Kidney (tissue), 13 donors: ENCODE measurements at regions not wholly inside any gene's neighbourhood (a gene's known extent, or its start where the extent isn't known, plus 50 kb on each side); places are given as distances from the start of the nearest gene placed in this dataset.

Experiments
- DNase-seq, 5 donors: peaks; one replicate each; pipeline ENCODE4 v3.0.0-alpha.2; 2013 to 2020
- FAIRE-seq: peaks from 2 replicates; lab custom pipeline; 2012; peaks lifted over from hg19 to GRCh38; lab: Jason Lieb, UNC
- H3K27ac ChIP-seq, 2 donors: one replicate each; pipeline ENCODE4 v1.7.0; 2013; ENCODE audit warnings: low read depth in 2 of 2, low read length in 2 of 2, inconsistent platforms in 1 of 2
- H3K27me3 ChIP-seq: one replicate; pipeline ENCODE4 v1.7.1; 2013; ENCODE audit warnings: low read length, inconsistent platforms; ENCODE audit not compliant: control insufficient read depth, insufficient read depth
- H3K36me3 ChIP-seq, 3 donors: one replicate each; pipeline versions ENCODE4 v1.7.0 to v1.7.1; 2013; ENCODE audit warnings: low read length in 3 of 3, control low read depth in 1 of 3, inconsistent platforms in 1 of 3; ENCODE audit not compliant: insufficient read depth in 3 of 3, control insufficient read depth in 2 of 3
- H3K4me1 ChIP-seq, 3 donors: one replicate each; pipeline versions ENCODE4 v1.7.0 to v1.7.1; 2013; ENCODE audit warnings: low read length in 3 of 3, inconsistent platforms in 1 of 3, low read depth in 1 of 3; ENCODE audit not compliant: control insufficient read depth in 2 of 3, insufficient read depth in 2 of 3
- H3K4me3 ChIP-seq, 3 donors: one replicate each; pipeline versions ENCODE4 v1.7.0 to v1.8.1; 2013; ENCODE audit warnings: low read length in 3 of 3, control low read depth in 1 of 3, inconsistent platforms in 1 of 3
- H3K9ac ChIP-seq, 3 donors: one replicate each; pipeline versions ENCODE4 v1.7.0 to v1.7.1; 2013; ENCODE audit warnings: low read length in 3 of 3, control low read depth in 1 of 3, inconsistent platforms in 1 of 3
- H3K9me3 ChIP-seq, 3 donors: one replicate each; pipeline versions ENCODE4 v1.7.0 to v1.7.1; 2013; ENCODE audit warnings: low read length in 3 of 3, control low read depth in 1 of 3, inconsistent platforms in 1 of 3; ENCODE audit not compliant: control insufficient read depth in 2 of 3, insufficient read depth in 1 of 3
- intact Hi-C: fragments of 100-400 bp; cut with DNase I; formaldehyde crosslinking; loops from one replicate; pipeline ENCODE4 v1.11.1; 2022
- TF ChIP-seq, protein P1 (sequence below): IDR thresholded peaks from 3 replicates; pipeline ENCODE4 v1.5.1; 2012; ENCODE audit warnings: mild to moderate bottlenecking, moderate library complexity, borderline replicate concordance; ENCODE audit not compliant: insufficient read depth; ENCODE audit errors: extremely low read depth
- donor health status: control.
- donor health status: control.
- donor health status: control.
- donor health status: control.
- donor health status: control.
- donor health status: DM: yes; HTN: yes; CAD: no.
- donor health status: Normal renal cell carcinoma (clear cell type).

DNA sequence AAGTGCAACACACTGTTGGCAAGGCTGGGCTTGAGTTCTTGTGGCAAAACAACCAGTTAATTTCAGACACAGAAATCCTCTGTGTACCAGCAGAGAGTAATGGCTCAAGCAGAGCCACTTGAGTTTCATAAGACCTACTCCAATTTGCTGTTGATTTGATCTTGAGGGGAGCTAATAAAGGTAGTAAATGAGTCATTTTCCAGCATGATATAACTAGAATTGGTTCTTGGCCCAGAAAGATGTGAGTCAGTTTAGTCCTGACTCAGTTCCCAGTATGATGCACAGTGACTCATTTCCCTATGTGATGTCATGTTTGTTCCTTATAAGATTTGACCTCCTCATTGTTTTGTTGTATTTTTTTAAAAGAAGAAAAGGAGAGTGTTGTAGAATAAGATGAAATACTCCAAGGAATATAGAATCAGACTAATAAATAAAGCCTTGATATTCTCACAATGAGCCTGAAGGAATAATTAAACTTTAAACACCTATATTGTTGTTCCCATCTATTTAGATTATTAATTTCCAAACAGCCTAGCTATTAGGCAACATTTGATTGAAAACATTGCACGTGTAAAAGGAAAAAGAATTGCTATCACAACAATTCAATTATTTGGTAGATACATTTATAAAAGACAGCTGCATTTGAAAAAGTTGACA is 186.2 kb downstream of the REEP3 start:
- H3K9ac ChIP-seq = no peak overlapping the region

DNA sequence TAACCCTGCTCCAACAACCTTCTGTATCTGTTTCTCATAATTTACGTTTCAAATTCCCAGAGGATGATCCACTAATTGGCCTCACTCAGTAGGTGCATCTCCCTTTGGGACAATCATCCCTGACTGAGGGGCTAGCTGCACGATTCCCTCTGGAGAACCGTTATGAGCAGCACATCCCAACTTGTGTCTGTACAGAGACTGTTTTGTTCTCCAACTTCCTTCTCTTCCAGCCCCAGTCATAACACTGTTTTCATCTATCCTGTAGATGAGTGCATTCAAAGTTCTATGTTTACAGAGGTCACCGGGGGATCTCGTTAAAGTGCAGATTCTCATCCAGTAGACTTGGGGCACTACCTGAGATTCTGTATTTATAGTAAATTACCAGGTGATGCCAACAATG is 187.2 kb downstream of the REEP3 start:
- H3K4me3 ChIP-seq = no peak overlapping the region
- no peak overlapping the region for H3K9ac ChIP-seq
- peaks cover 6 to 30% (median 24%) of the 10 kb centered on the region in 3 donors for H3K4me1 ChIP-seq
- H3K36me3 ChIP-seq = no peaks in the 10 kb centered on the region
- DNase-seq (no peak), FAIRE-seq (no peak)
- TF ChIP-seq, protein P1, sequence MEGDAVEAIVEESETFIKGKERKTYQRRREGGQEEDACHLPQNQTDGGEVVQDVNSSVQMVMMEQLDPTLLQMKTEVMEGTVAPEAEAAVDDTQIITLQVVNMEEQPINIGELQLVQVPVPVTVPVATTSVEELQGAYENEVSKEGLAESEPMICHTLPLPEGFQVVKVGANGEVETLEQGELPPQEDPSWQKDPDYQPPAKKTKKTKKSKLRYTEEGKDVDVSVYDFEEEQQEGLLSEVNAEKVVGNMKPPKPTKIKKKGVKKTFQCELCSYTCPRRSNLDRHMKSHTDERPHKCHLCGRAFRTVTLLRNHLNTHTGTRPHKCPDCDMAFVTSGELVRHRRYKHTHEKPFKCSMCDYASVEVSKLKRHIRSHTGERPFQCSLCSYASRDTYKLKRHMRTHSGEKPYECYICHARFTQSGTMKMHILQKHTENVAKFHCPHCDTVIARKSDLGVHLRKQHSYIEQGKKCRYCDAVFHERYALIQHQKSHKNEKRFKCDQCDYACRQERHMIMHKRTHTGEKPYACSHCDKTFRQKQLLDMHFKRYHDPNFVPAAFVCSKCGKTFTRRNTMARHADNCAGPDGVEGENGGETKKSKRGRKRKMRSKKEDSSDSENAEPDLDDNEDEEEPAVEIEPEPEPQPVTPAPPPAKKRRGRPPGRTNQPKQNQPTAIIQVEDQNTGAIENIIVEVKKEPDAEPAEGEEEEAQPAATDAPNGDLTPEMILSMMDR = no peak
- H3K9me3 ChIP-seq = no peaks in the 10 kb centered on the region
- no peak overlapping the region for H3K27ac ChIP-seq
- intact Hi-C loops = no loop called here
- H3K27me3 ChIP-seq = no peaks in the 10 kb centered on the region

More for the DNA sequence above, 186.2 kb downstream of the REEP3 start:
- Histone ChIP-seq H3K27me3 (no peaks in the 10 kb centered on the region), H3K36me3 (no peaks in the 10 kb centered on the region), H3K27ac (peak overlapping the region in 1 of 2 donors; percentile 40), H3K4me3 (no peak overlapping the region), H3K9me3 (no peaks in the 10 kb centered on the region), H3K4me1 (peaks cover 5 to 20% (median 15%) of the 10 kb centered on the region in 3 donors)
- TF ChIP-seq, protein P1 = no peak
- intact Hi-C loops = no loop called here
- DNase-seq (no peak), FAIRE-seq (peak; percentile 72)

DNA sequence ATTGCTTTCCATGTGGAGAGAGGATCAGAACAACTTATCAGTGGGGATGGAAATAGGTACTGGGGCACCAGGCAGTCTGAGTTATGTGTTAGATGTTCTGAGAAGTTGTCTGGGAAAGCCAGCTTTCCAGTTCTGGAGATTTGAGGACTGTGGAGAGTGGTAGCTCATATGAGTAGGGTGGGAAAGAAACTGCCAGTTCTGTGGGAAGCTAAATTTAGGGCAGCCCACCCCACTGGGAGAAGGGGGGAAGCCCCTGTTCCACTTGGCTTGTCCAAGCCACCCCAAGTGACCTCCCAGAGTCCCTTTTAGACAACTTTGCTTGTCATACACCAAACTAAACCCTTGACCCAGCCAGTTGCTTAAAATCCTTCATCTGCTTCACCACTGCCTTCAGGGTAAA is 189.5 kb downstream of the REEP3 start:
- Histone ChIP-seq H3K9ac (no peak overlapping the region), H3K27ac (peak overlapping the region; percentile 87 to 91), H3K4me3 (no peak overlapping the region), H3K36me3 (no peaks in the 10 kb centered on the region), H3K27me3 (no peaks in the 10 kb centered on the region), H3K4me1 (peaks cover 6 to 37% (median 30%) of the 10 kb centered on the region in 3 donors), H3K9me3 (no peaks in the 10 kb centered on the region)
- intact Hi-C loops = loop anchor here (10.0 kb wide), 1 partner anchor 76 kb away; no protein-coding TSS in a partner anchor
- FAIRE-seq = no peak
- TF ChIP-seq, protein P1 = no peak
- DNase-seq = no peak
